GM10248 (cell line): ENCODE measurements at regions not wholly inside any gene's neighbourhood (a gene's known extent, or its start where the extent isn't known, plus 50 kb on each side); places are given as distances from the start of the nearest gene placed in this dataset.

Experiments used
- CTCF ChIA-PET: fragments of 300-600 bp; sonication (Branson Sonifier 250); formaldehyde crosslinking; extraction: SDS; loops from one replicate; lab custom pipeline; 2021; ENCODE audit warnings: antibody characterized with exemption; lab: Yijun Ruan, JAX
- POLR2A ChIA-PET: fragments of 350-650 bp; sonication (Branson Sonifier 250); formaldehyde crosslinking; extraction: SDS; loops from one replicate; lab custom pipeline; 2020; ENCODE audit warnings: antibody characterized with exemption; lab: Yijun Ruan, JAX
- DNase-seq: peaks from one replicate; pipeline ENCODE4 v3.0.0; 2012; ENCODE audit errors: extremely low spot score
- TF ChIP-seq, protein P1 (sequence below): IDR thresholded peaks from 2 replicates; pipeline ENCODE4 v1.5.1; 2012; ENCODE audit warnings: mild to moderate bottlenecking, low read depth; ENCODE audit errors: extremely low read depth, missing control alignments, control extremely low read depth

DNA sequence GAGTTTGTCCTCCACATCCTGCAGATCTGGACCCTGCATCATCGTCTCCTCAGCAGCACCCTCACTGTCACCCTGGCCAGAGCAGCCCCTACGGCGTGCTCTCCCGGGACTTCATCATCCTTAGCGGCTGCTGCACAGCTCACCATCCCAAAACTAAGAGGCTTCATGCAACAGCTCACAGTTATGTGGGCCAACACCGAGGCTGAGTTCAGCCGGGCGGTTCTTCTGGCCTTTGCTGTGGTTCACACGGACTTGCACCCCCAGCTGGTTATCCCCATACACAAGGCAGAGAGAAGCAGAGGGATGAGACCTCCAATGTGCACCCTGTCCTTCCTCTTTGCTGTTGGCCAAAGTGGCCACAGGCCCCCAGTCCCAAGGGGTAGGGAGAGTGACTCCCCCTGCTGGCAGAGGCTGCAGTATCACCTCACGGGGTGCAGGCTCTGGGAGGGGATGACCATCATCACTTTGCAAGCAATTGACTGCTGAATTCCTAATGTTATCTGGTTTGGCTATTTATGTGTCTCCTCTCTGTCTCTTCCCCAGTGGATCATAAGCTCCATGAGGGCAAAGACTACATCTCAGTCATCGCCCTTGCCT, 276.8 kb downstream of the BRD1 start:
- DNase-seq, result no peak
- ChIA-PET CTCF (interaction anchor here (1.4 kb wide), 1 partner anchor 8 kb away, joined by 3 read pairs; no protein-coding TSS in a partner anchor), POLR2A (no interaction called here)
- TF ChIP-seq, protein P1, sequence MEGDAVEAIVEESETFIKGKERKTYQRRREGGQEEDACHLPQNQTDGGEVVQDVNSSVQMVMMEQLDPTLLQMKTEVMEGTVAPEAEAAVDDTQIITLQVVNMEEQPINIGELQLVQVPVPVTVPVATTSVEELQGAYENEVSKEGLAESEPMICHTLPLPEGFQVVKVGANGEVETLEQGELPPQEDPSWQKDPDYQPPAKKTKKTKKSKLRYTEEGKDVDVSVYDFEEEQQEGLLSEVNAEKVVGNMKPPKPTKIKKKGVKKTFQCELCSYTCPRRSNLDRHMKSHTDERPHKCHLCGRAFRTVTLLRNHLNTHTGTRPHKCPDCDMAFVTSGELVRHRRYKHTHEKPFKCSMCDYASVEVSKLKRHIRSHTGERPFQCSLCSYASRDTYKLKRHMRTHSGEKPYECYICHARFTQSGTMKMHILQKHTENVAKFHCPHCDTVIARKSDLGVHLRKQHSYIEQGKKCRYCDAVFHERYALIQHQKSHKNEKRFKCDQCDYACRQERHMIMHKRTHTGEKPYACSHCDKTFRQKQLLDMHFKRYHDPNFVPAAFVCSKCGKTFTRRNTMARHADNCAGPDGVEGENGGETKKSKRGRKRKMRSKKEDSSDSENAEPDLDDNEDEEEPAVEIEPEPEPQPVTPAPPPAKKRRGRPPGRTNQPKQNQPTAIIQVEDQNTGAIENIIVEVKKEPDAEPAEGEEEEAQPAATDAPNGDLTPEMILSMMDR, result no peak

DNA sequence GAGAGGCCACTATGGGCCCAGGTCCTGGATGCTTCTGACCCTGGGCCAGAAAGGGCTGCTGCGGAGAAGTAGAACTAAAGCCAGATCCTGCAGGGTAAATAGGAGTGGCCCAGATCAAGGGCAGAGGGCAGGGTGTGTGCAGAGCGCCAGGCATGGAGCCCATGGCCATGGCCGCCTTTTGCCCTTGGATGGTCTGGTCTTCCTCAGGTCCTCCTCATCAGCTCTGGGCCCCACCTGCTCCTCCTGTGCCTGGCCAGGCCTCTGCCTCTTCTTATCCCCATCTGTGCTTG, 277.6 kb downstream of the BRD1 start:
- POLR2A ChIA-PET, result no interaction called here
- TF ChIP-seq, protein P1, result no peak
- CTCF ChIA-PET, result interaction anchor here (1.4 kb wide), 1 partner anchor 9 kb away, joined by 3 read pairs; no protein-coding TSS in a partner anchor
- no peak for DNase-seq

DNA sequence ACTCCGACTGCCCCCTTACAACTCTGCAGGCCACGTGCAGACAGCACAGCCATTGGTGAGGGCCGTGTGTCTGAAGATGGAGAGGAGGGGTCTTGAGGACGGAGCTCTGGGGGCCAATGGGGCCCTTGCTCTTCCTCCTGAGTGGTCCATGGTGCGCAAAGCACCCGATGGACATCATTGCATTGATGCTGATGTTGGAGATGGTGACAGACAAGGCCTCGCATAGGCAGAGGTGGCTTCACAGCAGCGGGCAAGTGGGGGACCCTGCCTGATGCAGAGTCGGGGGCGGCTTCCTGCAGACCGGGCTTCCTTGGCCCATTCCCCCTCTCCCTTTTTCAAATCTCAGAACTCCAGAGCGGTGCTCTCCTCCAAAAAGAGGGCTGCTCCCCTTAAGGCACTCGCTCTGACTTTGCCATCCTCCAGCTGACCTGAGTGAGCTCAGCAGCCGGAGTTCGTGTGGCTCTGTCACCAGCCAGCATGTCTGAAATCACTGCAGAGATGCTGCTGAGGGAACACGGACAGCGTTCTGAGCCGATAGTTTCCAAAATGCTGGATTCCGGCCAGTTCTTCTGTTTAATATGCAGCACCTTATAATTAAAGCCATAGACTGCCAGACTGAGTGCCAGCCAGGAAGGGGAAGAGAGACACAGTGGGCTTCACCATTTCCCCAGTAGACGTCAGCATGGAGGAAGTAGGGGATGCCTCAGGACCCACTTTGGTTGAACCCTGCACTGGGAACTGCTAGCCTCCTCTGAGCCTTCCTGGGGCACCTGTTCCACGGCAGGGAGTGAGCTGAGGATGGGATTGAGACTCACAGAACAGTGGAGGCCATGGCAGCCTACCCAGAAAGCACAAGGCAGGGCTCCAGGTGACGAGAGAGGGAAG, 278.2 kb downstream of the BRD1 start:
- TF ChIP-seq, protein P1, result no peak
- CTCF ChIA-PET, result no interaction called here
- no peak for DNase-seq
- POLR2A ChIA-PET, result no interaction called here

DNA sequence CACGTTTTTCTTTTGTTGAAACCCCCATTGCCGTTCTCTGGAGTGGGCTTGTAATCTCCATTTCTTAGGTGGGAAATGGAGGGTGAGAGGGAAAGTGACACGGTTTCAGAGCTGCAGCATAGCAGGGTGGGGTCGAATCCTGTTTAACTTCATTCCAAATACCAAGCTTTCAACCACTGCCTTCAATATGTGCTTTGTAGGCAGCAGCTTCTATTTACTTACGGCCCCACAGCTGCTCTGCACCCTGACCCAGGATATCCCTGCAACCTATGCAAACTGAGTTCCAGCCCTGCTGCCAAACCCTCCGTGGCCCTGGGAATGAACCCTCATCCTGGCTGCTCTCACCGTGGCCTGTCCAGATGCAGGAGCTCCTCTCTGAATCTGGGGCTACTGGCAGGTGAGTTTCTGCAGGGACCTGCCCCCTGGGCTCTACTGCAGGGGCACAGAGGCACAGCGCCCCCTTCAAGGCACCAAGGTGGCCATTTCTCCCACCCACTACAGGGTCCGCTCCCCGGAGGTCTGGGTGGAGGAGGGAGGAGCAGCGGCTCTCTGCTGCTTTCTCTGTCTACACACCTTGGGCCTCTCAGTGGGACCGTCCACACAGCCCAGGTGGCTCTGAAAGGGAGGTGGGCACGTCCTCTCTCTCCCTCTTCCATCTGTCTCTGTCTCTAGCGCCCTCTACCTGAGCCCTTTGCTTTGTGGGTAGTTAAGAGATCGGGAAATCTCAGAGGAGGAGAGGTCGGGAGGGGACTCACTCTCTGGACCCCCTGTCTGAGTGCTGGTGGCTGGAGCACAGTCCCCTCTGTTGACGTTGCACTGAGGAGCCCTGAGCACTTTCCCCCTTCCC, 279.1 kb downstream of the BRD1 start:
- POLR2A ChIA-PET, result no interaction called here
- DNase-seq, result no peak
- TF ChIP-seq, protein P1, result no peak
- CTCF ChIA-PET, result no interaction called here

GRCh38 chr22:49547751-49548239, 279.9 kb downstream of the BRD1 start:
- POLR2A ChIA-PET, result no interaction called here
- TF ChIP-seq, protein P1, result no peak
- no peak for DNase-seq
- CTCF ChIA-PET, result interaction anchor here (1.2 kb wide), 1 partner anchor 24 kb away, joined by 3 read pairs; no protein-coding TSS in a partner anchor
